Fibroblast of lung (primary cell): ENCODE measurements at regions not wholly inside any gene's neighbourhood (a gene's known extent, or its start where the extent isn't known, plus 50 kb on each side); places are given as distances from the start of the nearest gene placed in this dataset.
A peak's percentile ranks its signal among the peaks of the same experiment; 100 is the strongest.

Experiments
- DNase-seq, 2 donors: peaks; one replicate each; pipeline versions ENCODE4 v3.0.0 to v3.0.0-alpha.2; 2010; ENCODE audit warnings: low read depth in 2 of 2
- H2AFZ ChIP-seq: 2 replicates; pipeline ENCODE4 v1.5.1; 2012; ENCODE audit warnings: low read length, control low read depth, inconsistent platforms
- H3K27ac ChIP-seq: 2 replicates; pipeline ENCODE4 v1.5.1; 2011; ENCODE audit warnings: low read length, control low read depth; ENCODE audit not compliant: insufficient read depth
- H3K27me3 ChIP-seq: 2 replicates; pipeline ENCODE4 v1.5.1; 2011; ENCODE audit warnings: mild to moderate bottlenecking, low read length; ENCODE audit not compliant: control insufficient read depth, insufficient read depth
- H3K36me3 ChIP-seq: 2 replicates; pipeline ENCODE4 v1.5.1; 2011; ENCODE audit warnings: low read length; ENCODE audit not compliant: control insufficient read depth, insufficient read depth
- H3K4me1 ChIP-seq: 2 replicates; pipeline ENCODE4 v1.5.1; 2011; ENCODE audit warnings: low read length; ENCODE audit not compliant: control insufficient read depth, insufficient read depth; ENCODE audit errors: extremely low read depth
- H3K4me2 ChIP-seq: 2 replicates; pipeline ENCODE4 v1.5.1; 2011; ENCODE audit warnings: low read length, control low read depth; ENCODE audit not compliant: insufficient read depth; ENCODE audit errors: extremely low read depth
- H3K4me3 ChIP-seq, 4 experiments: fragments of 200-600 bp in 1 of 4; sonication (generic) in 1 of 4; replicated peaks in 1 of 4; 2 replicates each; pipeline ENCODE4 v1.5.1; 2011 to 2016; ENCODE audit warnings: low read length in 4 of 4, low read depth in 3 of 4, mild to moderate bottlenecking in 3 of 4, control low read depth in 2 of 4, inconsistent platforms in 1 of 4, mixed read lengths in 1 of 4; ENCODE audit not compliant: insufficient read depth in 1 of 4; ENCODE audit errors: control extremely low read depth in 1 of 4
- H3K79me2 ChIP-seq: 2 replicates; pipeline ENCODE4 v1.5.1; 2012; ENCODE audit warnings: mild to moderate bottlenecking, low read length, inconsistent platforms; ENCODE audit not compliant: control insufficient read depth, insufficient read depth
- H3K9ac ChIP-seq: 2 replicates; pipeline ENCODE4 v1.5.1; 2011; ENCODE audit warnings: mild to moderate bottlenecking, low read length, control low read depth; ENCODE audit not compliant: insufficient read depth
- H3K9me3 ChIP-seq: 2 replicates; pipeline ENCODE4 v1.5.1; 2012; ENCODE audit warnings: low read depth, low read length; ENCODE audit not compliant: control insufficient read depth, insufficient read depth
- H4K20me1 ChIP-seq: 2 replicates; pipeline ENCODE4 v1.5.1; 2011; ENCODE audit warnings: low read length; ENCODE audit not compliant: control insufficient read depth, insufficient read depth; ENCODE audit errors: extremely low read depth
- CTCF ChIP-seq, 2 donors: IDR thresholded peaks in 1 of 2; conservative IDR thresholded peaks in 1 of 2; 1 replicate in 1 of 2; 2 replicates in 1 of 2; pipeline ENCODE4 v1.5.1; 2011 to 2012; ENCODE audit warnings: low read length in 2 of 2, control low read depth in 1 of 2, inconsistent platforms in 1 of 2, low read depth in 1 of 2, mild to moderate bottlenecking in 1 of 2
- EZH2 ChIP-seq: IDR thresholded peaks from 2 replicates; pipeline ENCODE4 v1.5.1; 2012; ENCODE audit warnings: low read length, control low read depth, mild to moderate bottlenecking; ENCODE audit errors: missing control alignments

GRCh38 chr3:69607466-69608305 lies 131.6 kb upstream of the MITF start:
- no peak overlapping the region for H3K27ac ChIP-seq
- H3K9ac ChIP-seq: no peak overlapping the region
- no peaks in the 10 kb centered on the region for H4K20me1 ChIP-seq
- no peaks in the 10 kb centered on the region for H3K9me3 ChIP-seq
- TF ChIP-seq EZH2: no peak
- no peak for TF ChIP-seq CTCF (conservative IDR thresholded peaks at IDR 0.05 in 1 of 2, IDR thresholded peaks at IDR 0.05 in 1 of 2; ENCODE audit: low read depth in 1 of 2, low read length in 2 of 2)
- no peaks in the 10 kb centered on the region for H3K27me3 ChIP-seq
- peak in 1 of 2 donors; percentile 28 for DNase-seq
- no peaks in the 10 kb centered on the region for H3K4me1 ChIP-seq
- no peak overlapping the region for H3K4me3 ChIP-seq
- H3K36me3 ChIP-seq: no peaks in the 10 kb centered on the region
- H2AFZ ChIP-seq: no peak overlapping the region
- H3K4me2 ChIP-seq: no peak overlapping the region
- H3K79me2 ChIP-seq: no peaks in the 10 kb centered on the region

GRCh38 chr3:69605867-69606266 lies 133.4 kb upstream of the MITF start:
- Histone ChIP-seq H2AFZ (no peak overlapping the region), H3K36me3 (no peaks in the 10 kb centered on the region), H3K27me3 (no peaks in the 10 kb centered on the region), H3K27ac (no peak overlapping the region), H3K4me3 (no peak overlapping the region), H3K9ac (no peak overlapping the region), H4K20me1 (no peaks in the 10 kb centered on the region), H3K4me2 (no peak overlapping the region), H3K9me3 (no peaks in the 10 kb centered on the region), H3K79me2 (no peaks in the 10 kb centered on the region), H3K4me1 (no peaks in the 10 kb centered on the region)
- DNase-seq: no peak
- TF ChIP-seq CTCF (conservative IDR thresholded peaks at IDR 0.05 in 1 of 2, IDR thresholded peaks at IDR 0.05 in 1 of 2; ENCODE audit: low read depth in 1 of 2, low read length in 2 of 2) (no peak), EZH2 (no peak)

- H3K27me3 ChIP-seq: no peaks in the 10 kb centered on the region
- no peaks in the 10 kb centered on the region for H3K36me3 ChIP-seq
- no peak for TF ChIP-seq EZH2
- H3K79me2 ChIP-seq: no peaks in the 10 kb centered on the region
- no peaks in the 10 kb centered on the region for H3K4me1 ChIP-seq
- H3K4me3 ChIP-seq: no peak overlapping the region
- no peaks in the 10 kb centered on the region for H4K20me1 ChIP-seq
- H3K9me3 ChIP-seq: no peaks in the 10 kb centered on the region
- no peak overlapping the region for H3K9ac ChIP-seq
- DNase-seq: no peak
- H3K4me2 ChIP-seq: no peak overlapping the region
- no peak overlapping the region for H3K27ac ChIP-seq
- no peak overlapping the region for H2AFZ ChIP-seq
These were observed 134.4 kb upstream of the MITF start for GRCh38 chr3:69604735-69605450.
